ENCODE measurements at regions not wholly inside any gene's neighbourhood (a gene's known extent, or its start where the extent isn't known, plus 50 kb on each side); places are given as distances from the start of the nearest gene placed in this dataset.
A peak's percentile ranks its signal among the peaks of the same experiment; 100 is the strongest.

DNA sequence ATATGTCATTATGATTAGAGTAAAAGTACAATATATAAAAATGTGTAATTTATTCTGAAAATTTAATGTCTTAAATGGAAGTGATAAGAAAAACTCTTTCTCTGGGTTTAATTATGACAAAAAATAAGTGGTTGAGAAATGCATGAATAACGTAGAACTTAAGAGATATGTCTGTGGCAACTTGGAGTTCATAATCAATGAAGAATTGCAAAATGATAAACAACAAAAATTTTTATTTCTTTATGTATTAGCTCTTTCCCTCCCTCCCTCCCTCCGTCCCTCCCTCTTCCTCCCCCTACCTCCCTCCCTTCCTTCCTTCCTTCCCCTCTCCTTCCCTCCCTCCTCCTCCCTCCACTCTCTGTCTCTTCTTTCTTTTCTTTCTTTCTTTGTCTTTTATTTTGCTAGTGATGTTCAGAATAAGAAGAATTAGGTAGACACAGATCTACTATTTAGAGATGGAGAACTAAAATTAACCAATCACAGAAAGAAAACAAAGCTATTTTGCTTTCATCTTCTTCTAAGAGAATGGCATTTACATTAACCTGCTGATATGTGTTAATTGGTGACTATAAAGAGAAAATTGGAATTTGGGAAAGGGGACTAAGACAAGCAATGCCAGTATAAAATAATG is 96.3 kb upstream of the PDC start:
- DNase-seq (ENCODE audit: low read depth in 2 of 2) = no peak

GRCh38 chr1:186550832-186551231 is 89.9 kb upstream of the PDC start:
- no peak for DNase-seq (ENCODE audit: low read depth in 2 of 2)

GRCh38 chr1:186541003-186541402 is 80.1 kb upstream of the PDC start:
- no peak for DNase-seq (ENCODE audit: low read depth in 2 of 2)

- no peak for DNase-seq (ENCODE audit: low read depth in 2 of 2)
Measured at GRCh38 chr1:186540521-186540920, 79.6 kb upstream of the PDC start.

DNA sequence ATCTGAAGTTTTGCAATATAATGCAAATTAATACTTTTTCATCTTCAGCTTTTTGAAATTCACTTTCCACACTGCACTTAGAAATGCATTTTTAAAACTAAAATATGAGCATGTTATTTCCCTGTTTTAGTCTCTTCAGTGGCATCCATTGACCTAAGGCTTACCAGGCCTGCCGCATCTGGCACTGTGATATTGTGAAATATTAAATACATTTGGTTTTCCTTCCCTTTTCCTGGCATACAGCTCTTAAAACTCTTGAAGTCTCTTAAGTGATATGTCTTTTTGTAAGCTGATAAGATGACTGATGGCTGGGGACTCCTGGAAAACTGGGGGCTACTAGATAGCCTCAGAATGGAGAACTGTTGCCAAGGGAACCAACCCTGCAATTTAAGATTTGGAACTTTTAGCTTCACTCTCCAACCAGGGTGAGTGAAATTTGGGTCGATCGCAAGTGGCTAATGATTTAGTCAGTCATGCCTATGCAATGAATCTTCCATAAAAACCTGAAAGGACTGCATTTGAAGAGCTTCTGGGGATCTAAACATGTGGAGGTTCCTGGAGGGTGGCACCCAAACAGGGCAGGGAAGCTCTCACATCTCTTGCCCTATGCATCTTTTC is 75.5 kb upstream of the PDC start:
- no peak for DNase-seq (ENCODE audit: low read depth in 2 of 2)

DNA sequence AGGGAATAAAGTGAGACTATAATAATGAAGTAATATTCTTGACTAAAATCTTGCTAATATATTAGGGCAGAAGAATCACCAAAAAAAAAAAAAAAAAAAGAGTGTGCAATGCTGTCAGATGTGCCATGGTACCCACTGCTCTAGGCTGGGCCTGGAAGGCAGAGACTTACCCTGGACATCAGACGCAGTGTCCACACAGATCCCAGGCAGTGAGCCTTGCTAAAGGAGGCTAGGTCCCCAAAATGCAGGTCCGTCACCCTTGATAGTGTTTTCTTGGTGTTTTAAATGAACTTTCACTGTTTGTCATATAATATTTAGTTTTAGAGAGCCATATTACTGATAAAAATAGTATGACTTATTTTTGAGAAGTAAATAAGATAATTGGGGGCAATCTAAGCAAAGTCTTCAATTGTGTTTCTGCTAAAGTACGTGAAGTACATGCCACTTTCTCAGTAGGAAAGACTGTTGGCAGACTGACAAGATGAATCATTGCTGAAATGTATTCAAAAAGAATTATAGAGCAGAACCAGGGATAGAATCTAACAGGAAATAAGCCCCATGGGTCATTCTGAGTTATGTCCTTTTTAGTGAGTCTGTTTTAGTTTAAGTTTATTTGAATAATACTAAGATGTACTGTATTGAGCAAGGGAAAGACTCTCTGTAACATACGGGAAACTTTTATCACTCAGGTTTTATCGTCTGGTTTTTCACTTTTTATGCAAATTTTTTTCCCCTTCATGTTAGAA is 74.6 kb upstream of the PDC start:
- peak; percentile 98 for DNase-seq (ENCODE audit: low read depth in 2 of 2)

DNA sequence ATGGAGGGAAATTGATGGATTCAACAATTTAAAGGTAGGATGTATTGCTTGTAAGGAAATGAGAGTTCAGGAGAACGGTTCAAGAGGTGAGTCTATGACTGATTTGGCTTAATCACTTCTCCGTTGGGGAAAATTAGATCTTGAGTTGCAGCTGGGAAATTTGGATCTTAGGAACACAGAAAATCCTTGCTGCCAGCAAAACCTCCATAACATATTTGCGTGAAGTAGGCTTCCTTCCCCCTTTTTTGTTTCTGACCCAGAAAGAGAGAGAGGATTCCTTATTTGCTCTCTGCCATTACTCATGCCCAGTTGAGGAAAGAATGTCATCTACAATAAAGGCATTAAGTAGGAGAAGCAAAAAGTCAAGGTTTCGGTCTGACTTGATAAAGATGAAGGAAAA is 73.5 kb upstream of the PDC start:
- no peak for DNase-seq (ENCODE audit: low read depth in 2 of 2)

- peak; percentile 50 to 60 for DNase-seq (ENCODE audit: low read depth in 2 of 2)
Measured at GRCh38 chr1:186532466-186532865, 71.6 kb upstream of the PDC start.

DNA sequence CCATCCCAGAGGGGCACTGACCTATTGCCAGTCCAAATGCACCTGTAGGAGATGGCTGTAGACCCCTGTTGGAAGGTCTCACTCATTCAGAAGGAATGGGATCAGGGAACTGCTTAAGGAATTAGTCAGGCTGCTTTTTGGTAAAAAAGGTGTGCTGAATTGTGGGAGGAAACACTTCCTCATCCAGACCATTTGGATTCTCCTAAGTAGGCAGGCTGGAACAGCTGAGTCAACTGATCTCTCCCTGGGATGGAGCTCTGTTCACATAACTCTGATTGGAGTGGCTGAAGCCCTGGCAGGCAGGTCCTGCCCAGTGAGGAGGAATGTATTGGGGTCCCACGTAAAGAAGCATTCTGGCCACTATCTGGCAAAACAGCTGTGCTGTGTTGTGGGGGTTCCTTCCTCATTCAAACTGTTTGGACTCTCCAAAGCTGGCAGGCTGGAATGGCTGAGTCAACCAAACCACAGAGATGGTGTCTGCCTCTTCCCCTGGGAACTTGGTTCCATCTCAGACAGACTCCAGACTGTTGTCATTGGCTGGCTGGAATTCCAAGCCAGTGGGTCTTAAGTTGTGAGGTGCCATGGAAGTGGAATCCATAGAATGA is 70.7 kb upstream of the PDC start:
- no peak for DNase-seq (ENCODE audit: low read depth in 2 of 2)

GRCh38 chr1:186530109-186530508 is 69.2 kb upstream of the PDC start:
- no peak for DNase-seq (ENCODE audit: low read depth in 2 of 2)

GRCh38 chr1:186519982-186520381 is 59.1 kb upstream of the PDC start:
- DNase-seq (ENCODE audit: low read depth in 2 of 2) = no peak

GRCh38 chr1:186518822-186519381 is 58.0 kb upstream of the PDC start:
- no peak for DNase-seq (ENCODE audit: low read depth in 2 of 2)

- DNase-seq (ENCODE audit: low read depth in 2 of 2) = no peak
Measured at GRCh38 chr1:186518395-186518794, 57.5 kb upstream of the PDC start.

- DNase-seq (ENCODE audit: low read depth in 2 of 2) = no peak
Measured at GRCh38 chr1:186514367-186514766, 53.5 kb upstream of the PDC start.

- no peak for DNase-seq (ENCODE audit: low read depth in 2 of 2)
Measured at GRCh38 chr1:186513526-186513925, 52.6 kb upstream of the PDC start.

DNA sequence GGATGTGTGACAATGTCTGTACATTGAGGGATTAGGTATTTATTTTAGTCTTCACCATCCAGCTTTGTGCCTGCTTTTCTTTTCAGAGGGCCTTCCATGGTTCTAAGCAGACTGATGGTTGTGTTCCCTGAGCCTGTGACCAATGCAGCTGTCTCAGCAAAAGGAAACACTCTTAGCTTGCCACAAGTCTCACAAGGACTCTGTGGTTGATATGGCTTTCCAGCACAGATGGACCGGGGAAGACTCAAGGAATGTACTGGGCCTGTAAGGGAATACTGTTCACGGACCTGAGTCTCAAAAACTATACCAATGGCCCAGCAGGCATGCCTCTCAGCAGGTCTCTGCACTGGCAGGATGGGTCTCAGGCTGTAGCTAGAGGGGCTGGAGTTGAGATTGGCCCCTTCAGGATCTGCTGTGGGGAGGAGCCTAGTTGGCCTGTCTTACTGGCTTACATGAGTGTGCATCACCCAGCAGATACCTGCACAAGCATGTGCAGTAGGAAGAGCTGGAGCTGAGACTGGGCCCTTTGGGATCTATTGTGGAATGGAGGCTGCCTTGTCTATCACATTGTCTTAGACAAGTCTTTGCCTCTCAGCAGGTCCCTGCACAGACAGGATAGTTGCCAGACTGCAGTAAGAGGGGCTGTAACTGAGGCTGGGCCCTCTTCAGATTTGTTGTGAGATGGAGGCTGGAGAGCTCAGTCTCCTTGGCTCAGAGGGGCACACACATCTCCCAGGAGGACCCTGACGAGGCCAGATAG is 52.0 kb upstream of the PDC start:
- no peak for DNase-seq (ENCODE audit: low read depth in 2 of 2)

- DNase-seq (ENCODE audit: low read depth in 2 of 2) = no peak
Measured at GRCh38 chr1:186511761-186512637, 51.1 kb upstream of the PDC start.
